Neural progenitor cell (in vitro differentiated cells): ENCODE measurements at regions not wholly inside any gene's neighbourhood (a gene's known extent, or its start where the extent isn't known, plus 50 kb on each side); places are given as distances from the start of the nearest gene placed in this dataset.

Experiments used
- DNase-seq: peaks from one replicate; pipeline ENCODE4 v3.0.0-alpha.2; 2016; ENCODE audit warnings: low spot score
- H2AFZ ChIP-seq: fragments of 200-600 bp; sonication (generic); replicated peaks from 2 replicates; pipeline ENCODE4 v1.6.1; 2016; ENCODE audit warnings: antibody characterized with exemption
- H3F3A ChIP-seq: fragments of 200-600 bp; sonication (generic); 2 replicates; pipeline ENCODE4 v1.6.1; 2016; ENCODE audit warnings: antibody characterized with exemption, low read depth
- H3K27ac ChIP-seq: fragments of 200-600 bp; sonication (generic); 2 replicates; pipeline ENCODE4 v1.5.1; 2016; ENCODE audit warnings: mild to moderate bottlenecking
- H3K27me3 ChIP-seq: fragments of 200-600 bp; sonication (generic); 2 replicates; pipeline ENCODE4 v1.6.1; 2016; ENCODE audit warnings: mild to moderate bottlenecking, moderate library complexity
- H3K36me3 ChIP-seq: fragments of 200-600 bp; sonication (generic); 2 replicates; pipeline ENCODE4 v1.5.1; 2016
- H3K4me1 ChIP-seq: fragments of 200-600 bp; sonication (generic); 2 replicates; pipeline ENCODE4 v1.6.1; 2016; ENCODE audit warnings: mixed run types
- H3K4me2 ChIP-seq: fragments of 200-600 bp; sonication (generic); 2 replicates; pipeline ENCODE4 v1.6.1; 2016
- H3K4me3 ChIP-seq: fragments of 200-600 bp; sonication (generic); 2 replicates; pipeline ENCODE4 v1.5.1; 2016
- H3K79me2 ChIP-seq: fragments of 200-600 bp; sonication (generic); 2 replicates; pipeline ENCODE4 v1.6.1; 2016; ENCODE audit warnings: low read depth
- H3K9ac ChIP-seq: fragments of 200-600 bp; sonication (generic); 2 replicates; pipeline ENCODE4 v1.6.1; 2016
- H3K9me3 ChIP-seq: fragments of 200-600 bp; sonication (generic); 2 replicates; pipeline ENCODE4 v1.5.1; 2016; ENCODE audit warnings: low read depth
- H4K20me1 ChIP-seq: fragments of 200-600 bp; sonication (generic); 2 replicates; pipeline ENCODE4 v1.6.1; 2016; ENCODE audit warnings: low read depth
- H3K27ac Mint-ChIP-seq: 3 replicates; pipeline ENCODE4 v1.8.0; 2021; ENCODE audit warnings: mixed read lengths
- H3K27me3 Mint-ChIP-seq: 2 replicates; pipeline ENCODE4 v1.8.0; 2022; ENCODE audit warnings: low read depth, mild to moderate bottlenecking, inconsistent platforms, moderate library complexity, mixed read lengths; ENCODE audit not compliant: insufficient read depth
- H3K36me3 Mint-ChIP-seq: 3 replicates; pipeline ENCODE4 v1.8.0; 2021; ENCODE audit warnings: mixed read lengths
- H3K4me1 Mint-ChIP-seq: 3 replicates; pipeline ENCODE4 v1.8.0; 2021; ENCODE audit warnings: mixed read lengths
- H3K4me3 Mint-ChIP-seq: 3 replicates; pipeline ENCODE4 v1.8.0; 2021; ENCODE audit warnings: mild to moderate bottlenecking, moderate library complexity, mixed read lengths
- H3K9me3 Mint-ChIP-seq: 3 replicates; pipeline ENCODE4 v1.8.0; 2020; ENCODE audit warnings: mixed read lengths
- CTCF ChIP-seq: fragments of 200-600 bp; sonication (generic); IDR thresholded peaks from 2 replicates; pipeline ENCODE4 v1.5.1; 2017; ENCODE audit warnings: antibody characterized with exemption, mild to moderate bottlenecking
- EZH2 ChIP-seq: fragments of 200-600 bp; sonication (generic); IDR thresholded peaks from 2 replicates; pipeline ENCODE4 v1.6.1; 2017; ENCODE audit warnings: antibody characterized with exemption, mild to moderate bottlenecking, moderate library complexity
- EZH2phosphoT487 ChIP-seq: fragments of 200-600 bp; sonication (generic); IDR thresholded peaks from 2 replicates; pipeline ENCODE4 v1.6.1; 2017; ENCODE audit warnings: antibody characterized with exemption

- no peak overlapping the region for H3K27ac Mint-ChIP-seq
- TF ChIP-seq CTCF (no peak), EZH2 (no peak), EZH2phosphoT487 (no peak)
- no peaks in the 10 kb centered on the region for H3K9me3 ChIP-seq
- H3K4me3 ChIP-seq: no peak overlapping the region
- H3K4me3 Mint-ChIP-seq: no peak overlapping the region
- H3K9ac ChIP-seq: no peak overlapping the region
- no peaks in the 10 kb centered on the region for H3F3A ChIP-seq
- no peak overlapping the region for H3K4me2 ChIP-seq
- no peaks in the 10 kb centered on the region for H3K36me3 Mint-ChIP-seq
- no peaks in the 10 kb centered on the region for H3K36me3 ChIP-seq
- no peaks in the 10 kb centered on the region for H3K79me2 ChIP-seq
- H2AFZ ChIP-seq: no peak overlapping the region
- no peaks in the 10 kb centered on the region for H4K20me1 ChIP-seq
- no peak for DNase-seq
- H3K4me1 Mint-ChIP-seq: peaks cover 11% of the 10 kb centered on the region
- H3K27ac ChIP-seq: no peak overlapping the region
- no peaks in the 10 kb centered on the region for H3K27me3 Mint-ChIP-seq
- H3K27me3 ChIP-seq: no peaks in the 10 kb centered on the region
- no peaks in the 10 kb centered on the region for H3K9me3 Mint-ChIP-seq
- H3K4me1 ChIP-seq: no peaks in the 10 kb centered on the region
These were observed 95.7 kb upstream of the TTC29 start for GRCh38 chr4:147041376-147041775.

GRCh38 chr4:147042046-147042445 is 96.4 kb upstream of the TTC29 start:
- Histone ChIP-seq H3K79me2 (no peaks in the 10 kb centered on the region), H3K4me3 (no peak overlapping the region), H3K27me3 (no peaks in the 10 kb centered on the region), H3K4me2 (no peak overlapping the region), H3K9ac (no peak overlapping the region), H4K20me1 (no peaks in the 10 kb centered on the region), H3F3A (no peaks in the 10 kb centered on the region), H3K27ac (no peak overlapping the region), H3K9me3 (no peaks in the 10 kb centered on the region), H3K4me1 (no peaks in the 10 kb centered on the region), H2AFZ (no peak overlapping the region), H3K36me3 (no peaks in the 10 kb centered on the region)
- DNase-seq: no peak
- Mint-ChIP-seq H3K4me3 (no peak overlapping the region), H3K27ac (no peak overlapping the region), H3K27me3 (no peaks in the 10 kb centered on the region), H3K36me3 (no peaks in the 10 kb centered on the region), H3K9me3 (no peaks in the 10 kb centered on the region), H3K4me1 (peaks cover 8% of the 10 kb centered on the region)
- TF ChIP-seq EZH2: no peak
- no peak for TF ChIP-seq CTCF
- no peak for TF ChIP-seq EZH2phosphoT487

DNA sequence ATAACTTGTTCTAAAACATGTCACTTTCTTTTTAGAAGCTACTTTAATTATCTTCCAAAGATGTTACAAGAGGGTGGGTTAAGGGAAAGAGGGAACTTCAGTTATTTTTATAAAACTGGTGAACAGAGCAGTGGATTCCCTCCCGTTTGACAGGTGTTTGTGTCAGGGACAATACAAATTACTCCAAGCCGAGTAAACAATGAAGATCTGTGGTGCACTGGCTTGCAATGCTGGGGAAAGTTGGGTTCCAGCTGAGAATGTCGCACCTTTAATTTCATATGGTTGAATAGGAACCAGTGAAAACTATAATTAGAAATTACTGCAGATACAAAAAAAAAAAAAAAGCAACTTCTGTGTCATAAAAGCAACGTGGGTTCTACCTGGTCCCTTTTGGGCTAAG is 98.6 kb upstream of the TTC29 start:
- Mint-ChIP-seq H3K4me1 (peaks cover 8% of the 10 kb centered on the region), H3K4me3 (no peak overlapping the region)
- no peak for DNase-seq

More for the DNA sequence above, 98.6 kb upstream of the TTC29 start:
- no peaks in the 10 kb centered on the region for H3K9me3 Mint-ChIP-seq
- no peaks in the 10 kb centered on the region for H3K36me3 Mint-ChIP-seq
- Histone ChIP-seq H3K4me3 (no peak overlapping the region), H3K36me3 (no peaks in the 10 kb centered on the region), H3K9ac (no peak overlapping the region), H3K4me1 (no peaks in the 10 kb centered on the region), H2AFZ (no peak overlapping the region), H4K20me1 (no peaks in the 10 kb centered on the region), H3K9me3 (no peaks in the 10 kb centered on the region), H3F3A (no peaks in the 10 kb centered on the region), H3K27me3 (no peaks in the 10 kb centered on the region), H3K27ac (no peak overlapping the region), H3K4me2 (no peak overlapping the region), H3K79me2 (no peaks in the 10 kb centered on the region)
- no peaks in the 10 kb centered on the region for H3K27me3 Mint-ChIP-seq
- H3K27ac Mint-ChIP-seq: no peak overlapping the region
- TF ChIP-seq EZH2phosphoT487: no peak
- TF ChIP-seq EZH2: no peak
- TF ChIP-seq CTCF: no peak
